H9 (cell line): ENCODE measurements at regions not wholly inside any gene's neighbourhood (a gene's known extent, or its start where the extent isn't known, plus 50 kb on each side); places are given as distances from the start of the nearest gene placed in this dataset.

ENCODE experiments used
- DNase-seq: peaks from one replicate; pipeline ENCODE4 v3.0.0-alpha.2; 2017
- H2AFZ ChIP-seq: one replicate; pipeline ENCODE4 v1.6.1; 2013; ENCODE audit warnings: mild to moderate bottlenecking, low read length, control low read depth, moderate library complexity
- H2AK5ac ChIP-seq: 2 replicates; pipeline ENCODE4 v1.6.1; 2013; ENCODE audit warnings: low read length, control low read depth, mixed read lengths; ENCODE audit not compliant: insufficient read length
- H2BK120ac ChIP-seq: one replicate; pipeline ENCODE4 v1.6.1; 2013; ENCODE audit warnings: low read depth, mild to moderate bottlenecking, low read length, control low read depth, inconsistent platforms; ENCODE audit not compliant: poor library complexity, severe bottlenecking
- H2BK12ac ChIP-seq: 2 replicates; pipeline ENCODE4 v1.6.1; 2013; ENCODE audit warnings: low read length, control low read depth, mixed read lengths, low read depth; ENCODE audit not compliant: insufficient read length
- H2BK15ac ChIP-seq: 2 replicates; pipeline ENCODE4 v1.6.1; 2013; ENCODE audit warnings: low read depth, low read length, control low read depth
- H2BK20ac ChIP-seq: one replicate; pipeline ENCODE4 v1.6.1; 2013; ENCODE audit warnings: low read depth, mild to moderate bottlenecking, low read length, control low read depth, inconsistent platforms; ENCODE audit not compliant: poor library complexity, severe bottlenecking
- H2BK5ac ChIP-seq: 2 replicates; pipeline ENCODE4 v1.6.1; 2013; ENCODE audit warnings: low read length, control low read depth, mixed read lengths; ENCODE audit not compliant: insufficient read length
- H3K14ac ChIP-seq: 2 replicates; pipeline ENCODE4 v1.6.1; 2013; ENCODE audit warnings: low read length, control low read depth; ENCODE audit not compliant: insufficient read depth
- H3K18ac ChIP-seq: 2 replicates; pipeline ENCODE4 v1.6.1; 2013; ENCODE audit warnings: low read depth, mild to moderate bottlenecking, mixed read lengths, low read length, control low read depth; ENCODE audit not compliant: insufficient read length
- H3K23ac ChIP-seq: 2 replicates; pipeline ENCODE4 v1.6.1; 2013; ENCODE audit warnings: low read length, control low read depth, mixed read lengths, low read depth; ENCODE audit not compliant: insufficient read length
- H3K23me2 ChIP-seq: 2 replicates; pipeline ENCODE4 v1.6.1; 2013; ENCODE audit warnings: low read depth, mild to moderate bottlenecking, mixed read lengths, low read length, control low read depth; ENCODE audit not compliant: insufficient read length, poor library complexity, severe bottlenecking
- H3K27ac ChIP-seq: 2 replicates; pipeline ENCODE4 v1.5.1; 2013; ENCODE audit warnings: low read length, control low read depth, mixed read lengths, low read depth; ENCODE audit not compliant: insufficient read length
- H3K27me3 ChIP-seq: 2 replicates; pipeline ENCODE4 v1.6.1; 2013; ENCODE audit warnings: low read length, control low read depth, inconsistent platforms; ENCODE audit not compliant: insufficient read depth
- H3K4ac ChIP-seq: 2 replicates; pipeline ENCODE4 v1.6.1; 2013; ENCODE audit warnings: low read depth, mild to moderate bottlenecking, control low read depth, inconsistent platforms, low read length, moderate library complexity
- H3K4me1 ChIP-seq: 2 replicates; pipeline ENCODE4 v1.6.1; 2013; ENCODE audit warnings: low read length, control low read depth, inconsistent platforms; ENCODE audit not compliant: insufficient read depth
- H3K4me2 ChIP-seq: 2 replicates; pipeline ENCODE4 v1.6.1; 2013; ENCODE audit warnings: low read length, control low read depth, mixed read lengths; ENCODE audit not compliant: insufficient read length, insufficient read depth
- H3K56ac ChIP-seq: 2 replicates; pipeline ENCODE4 v1.6.1; 2013; ENCODE audit warnings: low read depth, mild to moderate bottlenecking, mixed read lengths, low read length, control low read depth; ENCODE audit not compliant: insufficient read length
- H3K79me1 ChIP-seq: 2 replicates; pipeline ENCODE4 v1.6.1; 2013; ENCODE audit warnings: low read depth, mild to moderate bottlenecking, moderate library complexity, low read length, control low read depth, inconsistent platforms; ENCODE audit not compliant: insufficient read depth, poor library complexity, severe bottlenecking
- H3K79me2 ChIP-seq: 2 replicates; pipeline ENCODE4 v1.6.1; 2013; ENCODE audit warnings: low read length, control low read depth, inconsistent platforms; ENCODE audit not compliant: insufficient read depth
- H3K9ac ChIP-seq: 2 replicates; pipeline ENCODE4 v1.6.1; 2013; ENCODE audit warnings: low read length, control low read depth, mixed read lengths; ENCODE audit not compliant: insufficient read length; ENCODE audit errors: extremely low read depth
- H3K9me3 ChIP-seq: one replicate; pipeline ENCODE4 v1.6.1; 2013; ENCODE audit warnings: low read depth, low read length, inconsistent platforms; ENCODE audit not compliant: control insufficient read depth
- H3T11ph ChIP-seq: one replicate; pipeline ENCODE4 v1.6.1; 2013; ENCODE audit warnings: mild to moderate bottlenecking, low read length, control low read depth, inconsistent platforms
- H4K20me1 ChIP-seq: one replicate; pipeline ENCODE4 v1.6.1; 2013; ENCODE audit not compliant: control insufficient read depth, insufficient read length, insufficient read depth
- H4K5ac ChIP-seq: 2 replicates; pipeline ENCODE4 v1.6.1; 2013; ENCODE audit warnings: low read depth, mild to moderate bottlenecking, mixed read lengths, low read length, control low read depth; ENCODE audit not compliant: insufficient read length
- H4K8ac ChIP-seq: replicated peaks from 2 replicates; pipeline ENCODE4 v1.6.1; 2013; ENCODE audit warnings: low read length, control low read depth, mixed read lengths, low read depth; ENCODE audit not compliant: insufficient read length
- H4K91ac ChIP-seq: 2 replicates; pipeline ENCODE4 v1.6.1; 2013; ENCODE audit warnings: low read depth, mild to moderate bottlenecking, moderate library complexity, mixed read lengths, low read length, control low read depth; ENCODE audit not compliant: insufficient read length
- H3K27ac Mint-ChIP-seq, 3 experiments: 2 replicates in 2 of 3; 3 replicates in 1 of 3; pipeline ENCODE4 v1.8.0; 2020 to 2021; ENCODE audit warnings: mixed read lengths in 3 of 3, mild to moderate bottlenecking in 1 of 3, moderate library complexity in 1 of 3
- H3K27me3 Mint-ChIP-seq: 2 replicates; pipeline ENCODE4 v1.8.0; 2021; ENCODE audit warnings: low read depth, mild to moderate bottlenecking, moderate library complexity, mixed read lengths
- H3K36me3 Mint-ChIP-seq, 3 experiments: 2 replicates in 2 of 3; 3 replicates in 1 of 3; pipeline ENCODE4 v1.8.0; 2020 to 2021; ENCODE audit warnings: low read depth in 3 of 3, mixed read lengths in 3 of 3; ENCODE audit not compliant: insufficient read depth in 1 of 3
- H3K4me1 Mint-ChIP-seq, 2 experiments: 2 replicates each; pipeline ENCODE4 v1.8.0; 2020; ENCODE audit warnings: mixed read lengths in 2 of 2
- H3K4me3 Mint-ChIP-seq, 2 experiments: 2 replicates in 1 of 2; 3 replicates in 1 of 2; pipeline ENCODE4 v1.8.0; 2020 to 2021; ENCODE audit warnings: mild to moderate bottlenecking in 2 of 2, mixed read lengths in 2 of 2, moderate library complexity in 1 of 2
- H3K9me3 Mint-ChIP-seq, 2 experiments: 2 replicates in 1 of 2; 3 replicates in 1 of 2; pipeline ENCODE4 v1.8.0; 2020; ENCODE audit warnings: mild to moderate bottlenecking in 2 of 2, mixed read lengths in 2 of 2, moderate library complexity in 1 of 2
- CTCF ChIP-seq: fragments of 200-600 bp; sonication (generic); conservative IDR thresholded peaks from 3 replicates; pipeline ENCODE4 v1.8.0; 2021; ENCODE audit warnings: antibody characterized with exemption, mild to moderate bottlenecking
- WGBS: extraction: QIAGEN DNeasy Blood & Tissue Kit; methylation state at CpG from one replicate; pipeline ENCODE4 v1.1.7; 2013; ENCODE audit warnings: missing lambda C conversion rate, low lambda C conversion rate, mixed read lengths; ENCODE audit not compliant: insufficient read length; ENCODE audit errors: extremely low coverage; 5-methylcytosine and 5-hydroxymethylcytosine counted together

- Histone ChIP-seq H2BK15ac (no peak overlapping the region), H3K4ac (no peak overlapping the region), H3K23me2 (no peaks in the 10 kb centered on the region), H3K56ac (no peak overlapping the region), H3T11ph (no peak overlapping the region), H3K18ac (no peak overlapping the region), H3K9ac (no peak overlapping the region), H4K20me1 (no peaks in the 10 kb centered on the region), H3K4me2 (no peak overlapping the region), H3K14ac (no peak overlapping the region), H2BK120ac (no peak overlapping the region), H4K5ac (no peak overlapping the region), H3K27me3 (no peaks in the 10 kb centered on the region), H4K8ac (no peak overlapping the region), H3K23ac (no peak overlapping the region), H3K9me3 (no peaks in the 10 kb centered on the region), H2AFZ (no peak overlapping the region), H2BK20ac (no peak overlapping the region), H4K91ac (no peak overlapping the region), H2BK5ac (no peak overlapping the region), H3K79me1 (no peaks in the 10 kb centered on the region), H2BK12ac (no peak overlapping the region), H3K4me1 (no peaks in the 10 kb centered on the region), H2AK5ac (no peak overlapping the region), H3K27ac (no peak overlapping the region), H3K79me2 (no peaks in the 10 kb centered on the region)
- Mint-ChIP-seq H3K4me1 (peaks cover 14 to 19% of the 10 kb centered on the region in 2 experiments), H3K27me3 (peaks cover 4% of the 10 kb centered on the region; the same call in 1 of the 2 replicates), H3K9me3 (peaks cover 4 to 10% of the 10 kb centered on the region in 2 experiments; a peak in 4 of 5 replicates), H3K36me3 (peaks cover 0 to 7% (median 4%) of the 10 kb centered on the region in 3 experiments; a peak in 2 of 7 replicates), H3K4me3 (no peak overlapping the region), H3K27ac (no peak overlapping the region)
- DNase-seq, result no peak
- TF ChIP-seq CTCF, result no peak
- no CpG with 5 or more reads among the region's 14 CpGs for WGBS
Observed at GRCh38 chr16:86949116-86949515, 368.1 kb downstream of the C16orf95 start.
